ENCODE measurements at regions not wholly inside any gene's neighbourhood (a gene's known extent, or its start where the extent isn't known, plus 50 kb on each side); places are given as distances from the start of the nearest gene placed in this dataset.

DNA sequence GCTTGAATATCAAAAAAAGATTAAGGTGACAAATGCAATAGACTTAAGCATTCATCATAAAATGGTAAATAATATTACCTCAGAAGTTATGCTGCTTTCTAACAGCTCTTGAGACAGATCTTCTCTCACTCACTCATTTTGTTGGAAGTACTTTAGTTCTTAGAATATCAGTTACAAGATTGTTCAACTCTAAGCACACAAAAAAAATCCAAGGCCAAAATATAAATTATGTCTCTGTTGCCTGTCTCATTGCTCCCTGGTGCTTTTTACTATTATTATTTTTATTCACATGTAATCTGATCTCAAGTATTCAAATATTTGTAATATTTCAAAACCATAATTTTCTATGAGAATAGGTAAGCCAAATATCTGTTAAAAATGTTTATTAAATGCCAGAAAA is 259.4 kb upstream of the HSF2 start:
- Histone ChIP-seq H3K4me1 (ENCODE audit: control insufficient read depth in 2 of 2, insufficient read depth in 2 of 2, low read length in 1 of 2) (no peaks in the 10 kb centered on the region), H3K9me3 (ENCODE audit: control insufficient read depth in 2 of 2, insufficient read depth in 1 of 2, low read depth in 1 of 2, low read length in 1 of 2) (no peaks in the 10 kb centered on the region), H3K36me3 (ENCODE audit: control insufficient read depth in 2 of 2, insufficient read depth in 2 of 2, low read length in 1 of 2) (no peaks in the 10 kb centered on the region), H3K27ac (ENCODE audit: low read depth in 2 of 2, low read length in 1 of 2) (no peak overlapping the region), H3K4me3 (ENCODE audit: low read depth in 1 of 2, low read length in 2 of 2) (no peak overlapping the region), H3K27me3 (ENCODE audit: control insufficient read depth in 1 of 2, insufficient read depth in 2 of 2, low read length in 2 of 2) (no peaks in the 10 kb centered on the region)

DNA sequence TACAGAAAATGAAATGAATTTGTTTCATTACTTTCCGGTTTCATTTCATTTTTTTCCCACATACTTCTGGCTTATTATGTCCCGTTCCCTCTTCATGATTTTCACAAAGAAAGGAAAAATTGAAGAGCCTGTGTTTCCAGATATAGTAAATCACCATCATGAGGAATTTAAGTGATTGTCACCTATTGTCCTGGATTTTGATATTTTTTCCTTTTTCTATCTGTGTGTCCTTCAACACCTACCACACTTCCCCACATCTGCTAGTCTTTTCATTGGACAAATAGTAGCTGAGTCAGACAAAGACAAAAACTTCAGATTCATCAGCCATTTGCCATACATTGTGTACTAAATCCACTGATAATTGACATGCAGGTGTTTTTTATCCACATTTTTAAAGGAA is 258.2 kb upstream of the HSF2 start:
- H3K36me3 ChIP-seq (ENCODE audit: control insufficient read depth in 2 of 2, insufficient read depth in 2 of 2, low read length in 1 of 2) = no peaks in the 10 kb centered on the region
- no peaks in the 10 kb centered on the region for H3K9me3 ChIP-seq (ENCODE audit: control insufficient read depth in 2 of 2, insufficient read depth in 1 of 2, low read depth in 1 of 2, low read length in 1 of 2)
- no peak overlapping the region for H3K4me3 ChIP-seq (ENCODE audit: low read depth in 1 of 2, low read length in 2 of 2)
- WGBS, 2 donors = 75 to 89% methylated on average over 2 of the region's 2 CpGs
- H3K27ac ChIP-seq (ENCODE audit: low read depth in 2 of 2, low read length in 1 of 2) = no peak overlapping the region
- H3K27me3 ChIP-seq (ENCODE audit: control insufficient read depth in 1 of 2, insufficient read depth in 2 of 2, low read length in 2 of 2) = no peaks in the 10 kb centered on the region
- H3K4me1 ChIP-seq (ENCODE audit: control insufficient read depth in 2 of 2, insufficient read depth in 2 of 2, low read length in 1 of 2) = no peaks in the 10 kb centered on the region

DNA sequence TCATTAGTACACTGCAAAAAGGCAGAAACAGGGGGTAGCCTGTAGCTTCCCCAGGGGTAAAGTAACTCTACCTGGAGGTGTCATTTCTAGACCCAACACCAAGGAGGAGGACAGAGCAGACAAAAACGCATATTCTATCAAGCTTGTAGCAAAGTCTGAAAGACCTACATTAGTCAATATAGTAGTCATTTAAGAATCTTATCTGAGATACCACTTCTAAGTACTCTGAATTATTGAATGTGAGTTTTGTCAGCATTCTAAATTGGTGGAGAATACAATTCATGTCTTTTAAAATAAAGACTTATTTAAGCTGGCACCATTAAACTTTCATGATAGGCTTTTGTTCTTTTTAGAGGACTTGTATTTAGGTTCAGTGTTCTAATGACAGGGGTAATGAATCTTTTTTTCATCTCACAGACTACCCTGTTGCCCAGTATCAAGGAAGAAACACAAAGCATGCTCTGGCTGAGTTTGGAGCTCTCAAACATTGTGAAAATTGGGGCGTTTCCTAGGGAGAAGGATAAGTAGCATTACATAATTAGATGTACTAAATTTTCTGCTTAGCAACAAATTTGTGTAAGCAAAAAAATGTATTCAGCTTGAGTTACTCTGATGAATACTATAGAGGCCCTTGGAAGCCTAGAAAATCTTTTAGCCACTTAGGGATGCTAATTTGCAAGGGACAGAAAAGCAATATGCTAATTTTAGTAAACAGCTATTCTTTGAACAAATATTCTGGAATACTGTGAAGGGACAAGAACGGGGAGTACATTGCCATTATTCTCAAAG is 255.4 kb upstream of the HSF2 start:
- Histone ChIP-seq H3K27me3 (ENCODE audit: control insufficient read depth in 1 of 2, insufficient read depth in 2 of 2, low read length in 2 of 2) (no peaks in the 10 kb centered on the region), H3K36me3 (ENCODE audit: control insufficient read depth in 2 of 2, insufficient read depth in 2 of 2, low read length in 1 of 2) (no peaks in the 10 kb centered on the region), H3K4me3 (ENCODE audit: low read depth in 1 of 2, low read length in 2 of 2) (no peak overlapping the region), H3K9me3 (ENCODE audit: control insufficient read depth in 2 of 2, insufficient read depth in 1 of 2, low read depth in 1 of 2, low read length in 1 of 2) (no peaks in the 10 kb centered on the region), H3K27ac (ENCODE audit: low read depth in 2 of 2, low read length in 1 of 2) (no peak overlapping the region), H3K4me1 (ENCODE audit: control insufficient read depth in 2 of 2, insufficient read depth in 2 of 2, low read length in 1 of 2) (no peaks in the 10 kb centered on the region)
- WGBS, 2 donors = 65% methylated on average over 3 of the region's 3 CpGs

DNA sequence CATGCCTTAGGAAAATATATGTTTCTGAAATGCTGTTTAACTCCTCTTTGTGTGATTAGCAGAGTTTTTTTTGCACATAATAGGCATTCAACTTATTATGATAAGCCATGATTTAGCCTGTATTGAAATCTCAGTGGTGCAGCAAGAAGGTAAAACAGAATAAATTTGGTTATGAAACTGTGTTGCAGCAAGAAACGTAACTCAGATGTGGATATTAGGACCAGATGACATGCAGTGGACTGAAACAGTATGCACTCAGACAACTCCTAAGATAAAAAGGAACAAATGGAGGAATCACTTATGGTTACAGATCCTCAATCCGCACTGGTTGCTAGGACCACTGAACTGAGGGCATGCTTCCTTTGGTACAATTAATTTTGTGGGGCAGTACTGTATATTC is 254.2 kb upstream of the HSF2 start:
- no peaks in the 10 kb centered on the region for H3K9me3 ChIP-seq (ENCODE audit: control insufficient read depth in 2 of 2, insufficient read depth in 1 of 2, low read depth in 1 of 2, low read length in 1 of 2)
- no peak overlapping the region for H3K4me3 ChIP-seq (ENCODE audit: low read depth in 1 of 2, low read length in 2 of 2)
- H3K27me3 ChIP-seq (ENCODE audit: control insufficient read depth in 1 of 2, insufficient read depth in 2 of 2, low read length in 2 of 2) = no peaks in the 10 kb centered on the region
- H3K36me3 ChIP-seq (ENCODE audit: control insufficient read depth in 2 of 2, insufficient read depth in 2 of 2, low read length in 1 of 2) = no peaks in the 10 kb centered on the region
- H3K4me1 ChIP-seq (ENCODE audit: control insufficient read depth in 2 of 2, insufficient read depth in 2 of 2, low read length in 1 of 2) = no peaks in the 10 kb centered on the region
- 87% methylated on average over 2 of the region's 2 CpGs for WGBS, 2 donors
- no peak overlapping the region for H3K27ac ChIP-seq (ENCODE audit: low read depth in 2 of 2, low read length in 1 of 2)

DNA sequence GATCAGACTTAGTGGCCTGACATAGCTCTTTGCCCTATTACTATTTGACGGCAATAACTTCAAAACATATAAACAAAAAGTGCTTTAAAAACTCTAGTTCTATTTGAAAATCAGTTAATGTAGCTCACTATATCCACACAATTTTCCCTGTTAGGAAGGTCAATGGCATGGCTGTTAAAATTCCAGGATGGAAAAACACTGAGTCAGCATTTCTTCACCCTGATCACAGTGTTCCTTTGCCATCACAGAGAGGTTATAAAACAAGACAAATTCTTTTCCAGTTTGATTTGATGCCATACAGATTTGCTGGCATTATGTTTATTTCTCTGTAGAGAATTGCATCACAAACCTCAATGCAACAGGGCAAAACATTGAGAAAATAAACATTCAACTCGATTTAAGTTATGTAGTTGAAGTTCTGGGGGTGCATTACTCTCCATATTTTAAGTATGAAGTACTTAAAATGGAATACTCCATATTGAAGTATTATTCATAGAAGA is 253.7 kb upstream of the HSF2 start:
- H3K9me3 ChIP-seq (ENCODE audit: control insufficient read depth in 2 of 2, insufficient read depth in 1 of 2, low read depth in 1 of 2, low read length in 1 of 2) = no peaks in the 10 kb centered on the region
- H3K36me3 ChIP-seq (ENCODE audit: control insufficient read depth in 2 of 2, insufficient read depth in 2 of 2, low read length in 1 of 2) = no peaks in the 10 kb centered on the region
- H3K27me3 ChIP-seq (ENCODE audit: control insufficient read depth in 1 of 2, insufficient read depth in 2 of 2, low read length in 2 of 2) = no peaks in the 10 kb centered on the region
- no peak overlapping the region for H3K27ac ChIP-seq (ENCODE audit: low read depth in 2 of 2, low read length in 1 of 2)
- H3K4me3 ChIP-seq (ENCODE audit: low read depth in 1 of 2, low read length in 2 of 2) = no peak overlapping the region
- H3K4me1 ChIP-seq (ENCODE audit: control insufficient read depth in 2 of 2, insufficient read depth in 2 of 2, low read length in 1 of 2) = no peaks in the 10 kb centered on the region
- WGBS, 2 donors = 79 to 91% methylated on average over 2 of the region's 2 CpGs

DNA sequence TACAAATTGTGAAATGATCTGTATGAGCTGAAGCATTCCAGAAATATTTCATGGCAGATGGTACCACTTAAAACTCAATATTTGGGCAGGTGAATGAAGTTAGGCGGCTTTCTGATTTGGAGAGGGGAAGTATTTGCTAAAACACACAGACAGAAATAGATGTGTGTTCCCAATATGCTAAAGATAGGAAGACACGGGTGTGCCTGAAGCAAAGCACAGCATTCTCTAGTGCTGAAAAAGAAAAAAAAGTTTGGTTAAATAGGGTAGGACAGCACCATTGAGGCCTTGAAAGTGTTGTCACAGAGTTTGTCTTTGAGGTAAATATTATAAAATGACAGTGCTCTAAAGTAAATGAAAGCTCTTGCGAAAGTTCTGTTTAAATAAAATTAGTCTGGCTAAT is 252.2 kb upstream of the HSF2 start:
- Histone ChIP-seq H3K4me3 (ENCODE audit: low read depth in 1 of 2, low read length in 2 of 2) (no peak overlapping the region), H3K27ac (ENCODE audit: low read depth in 2 of 2, low read length in 1 of 2) (no peak overlapping the region), H3K9me3 (ENCODE audit: control insufficient read depth in 2 of 2, insufficient read depth in 1 of 2, low read depth in 1 of 2, low read length in 1 of 2) (no peaks in the 10 kb centered on the region), H3K36me3 (ENCODE audit: control insufficient read depth in 2 of 2, insufficient read depth in 2 of 2, low read length in 1 of 2) (no peaks in the 10 kb centered on the region), H3K27me3 (ENCODE audit: control insufficient read depth in 1 of 2, insufficient read depth in 2 of 2, low read length in 2 of 2) (no peaks in the 10 kb centered on the region), H3K4me1 (ENCODE audit: control insufficient read depth in 2 of 2, insufficient read depth in 2 of 2, low read length in 1 of 2) (no peaks in the 10 kb centered on the region)
- WGBS, 2 donors = 85 to 86% methylated on average over 3 of the region's 3 CpGs

DNA sequence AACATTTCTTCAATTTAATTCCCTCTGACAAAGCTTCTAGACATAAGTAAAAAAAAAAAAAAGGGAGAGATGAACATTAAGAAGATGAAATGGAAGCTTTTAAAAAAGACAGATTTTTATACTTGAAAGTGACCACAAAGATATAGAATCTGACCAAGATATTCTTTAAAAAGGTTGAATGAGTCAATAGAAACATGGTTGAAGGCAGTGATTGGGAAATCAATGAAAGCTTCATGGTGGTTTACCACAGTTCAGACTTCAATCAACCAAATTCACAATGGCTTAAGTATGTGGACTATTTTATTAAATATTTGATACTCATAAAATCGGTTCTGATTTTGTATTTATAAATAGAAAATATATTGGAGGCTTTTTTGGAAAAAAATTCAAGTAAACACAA is 248.4 kb upstream of the HSF2 start:
- Histone ChIP-seq H3K36me3 (ENCODE audit: control insufficient read depth in 2 of 2, insufficient read depth in 2 of 2, low read length in 1 of 2) (no peaks in the 10 kb centered on the region), H3K4me1 (ENCODE audit: control insufficient read depth in 2 of 2, insufficient read depth in 2 of 2, low read length in 1 of 2) (no peaks in the 10 kb centered on the region), H3K9me3 (ENCODE audit: control insufficient read depth in 2 of 2, insufficient read depth in 1 of 2, low read depth in 1 of 2, low read length in 1 of 2) (no peaks in the 10 kb centered on the region), H3K27ac (ENCODE audit: low read depth in 2 of 2, low read length in 1 of 2) (no peak overlapping the region), H3K27me3 (ENCODE audit: control insufficient read depth in 1 of 2, insufficient read depth in 2 of 2, low read length in 2 of 2) (no peaks in the 10 kb centered on the region), H3K4me3 (ENCODE audit: low read depth in 1 of 2, low read length in 2 of 2) (no peak overlapping the region)
- 62 to 63% methylated on average over 1 of the region's 1 CpG for WGBS, 2 donors

DNA sequence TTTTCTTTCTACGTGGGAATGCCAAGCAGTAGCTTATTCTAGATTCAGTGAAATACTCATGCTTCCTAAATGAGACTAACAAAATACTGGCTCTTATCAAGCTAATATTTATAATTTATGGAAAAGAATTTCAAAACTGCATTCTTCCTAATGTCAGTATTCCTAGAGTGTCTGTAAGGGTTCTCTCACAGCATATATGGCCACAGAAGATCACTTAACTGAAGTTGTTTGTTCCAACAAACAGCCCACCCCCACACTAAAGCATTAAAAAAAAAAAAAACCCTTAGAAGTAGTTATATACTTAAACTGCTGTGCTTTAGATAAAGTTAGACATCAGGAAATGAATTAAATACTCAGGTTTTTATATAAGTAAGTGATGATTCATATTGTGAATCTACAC is 247.7 kb upstream of the HSF2 start:
- Histone ChIP-seq H3K4me1 (ENCODE audit: control insufficient read depth in 2 of 2, insufficient read depth in 2 of 2, low read length in 1 of 2) (no peaks in the 10 kb centered on the region), H3K9me3 (ENCODE audit: control insufficient read depth in 2 of 2, insufficient read depth in 1 of 2, low read depth in 1 of 2, low read length in 1 of 2) (no peaks in the 10 kb centered on the region), H3K27ac (ENCODE audit: low read depth in 2 of 2, low read length in 1 of 2) (no peak overlapping the region), H3K4me3 (ENCODE audit: low read depth in 1 of 2, low read length in 2 of 2) (no peak overlapping the region), H3K27me3 (ENCODE audit: control insufficient read depth in 1 of 2, insufficient read depth in 2 of 2, low read length in 2 of 2) (no peaks in the 10 kb centered on the region), H3K36me3 (ENCODE audit: control insufficient read depth in 2 of 2, insufficient read depth in 2 of 2, low read length in 1 of 2) (no peaks in the 10 kb centered on the region)
- WGBS, 2 donors = 68 to 78% methylated on average over 1 of the region's 1 CpG

DNA sequence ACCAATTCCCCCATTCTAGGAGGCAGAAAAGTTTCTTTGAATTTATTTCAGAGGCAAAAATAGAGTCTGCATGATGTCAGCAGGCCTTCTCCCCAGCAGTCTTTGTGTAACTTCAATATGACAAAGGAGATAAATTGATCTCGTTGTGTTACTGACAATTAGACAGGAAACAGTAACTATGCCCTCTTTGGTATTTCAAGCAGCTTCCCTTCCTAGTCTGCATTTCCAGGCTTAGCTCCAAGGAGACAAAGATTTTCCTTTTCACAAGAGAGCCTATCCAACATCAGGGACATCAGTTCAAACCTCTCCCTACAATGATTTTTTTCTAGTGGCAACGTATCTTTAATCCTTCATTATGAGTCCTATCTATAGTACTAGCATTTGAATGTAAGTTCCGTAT is 245.9 kb upstream of the HSF2 start:
- Histone ChIP-seq H3K4me1 (ENCODE audit: control insufficient read depth in 2 of 2, insufficient read depth in 2 of 2, low read length in 1 of 2) (no peaks in the 10 kb centered on the region), H3K4me3 (ENCODE audit: low read depth in 1 of 2, low read length in 2 of 2) (no peak overlapping the region), H3K27ac (ENCODE audit: low read depth in 2 of 2, low read length in 1 of 2) (no peak overlapping the region), H3K36me3 (ENCODE audit: control insufficient read depth in 2 of 2, insufficient read depth in 2 of 2, low read length in 1 of 2) (no peaks in the 10 kb centered on the region), H3K27me3 (ENCODE audit: control insufficient read depth in 1 of 2, insufficient read depth in 2 of 2, low read length in 2 of 2) (no peaks in the 10 kb centered on the region), H3K9me3 (ENCODE audit: control insufficient read depth in 2 of 2, insufficient read depth in 1 of 2, low read depth in 1 of 2, low read length in 1 of 2) (no peaks in the 10 kb centered on the region)
- WGBS, 2 donors = 54 to 55% methylated on average over 3 of the region's 3 CpGs

DNA sequence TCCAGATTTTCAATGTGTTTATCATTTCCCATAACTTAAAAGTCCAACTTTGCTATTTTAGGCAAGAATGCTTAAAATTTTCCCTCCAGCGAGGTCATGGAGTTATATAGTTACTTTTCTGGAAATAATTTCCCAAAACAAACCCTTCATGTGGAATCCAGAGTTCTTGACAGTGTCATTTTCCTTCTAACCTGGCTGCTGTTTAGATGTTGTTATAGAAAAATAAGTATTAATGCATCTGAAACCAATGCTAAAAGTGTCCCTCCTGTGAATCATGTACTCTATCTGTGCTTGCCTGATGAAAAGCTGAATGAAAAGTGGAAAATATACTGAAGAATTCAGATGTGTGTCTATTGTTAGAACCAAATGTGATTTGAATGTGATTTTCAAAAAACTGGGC is 245.3 kb upstream of the HSF2 start:
- H3K9me3 ChIP-seq (ENCODE audit: control insufficient read depth in 2 of 2, insufficient read depth in 1 of 2, low read depth in 1 of 2, low read length in 1 of 2) = no peaks in the 10 kb centered on the region
- no peaks in the 10 kb centered on the region for H3K4me1 ChIP-seq (ENCODE audit: control insufficient read depth in 2 of 2, insufficient read depth in 2 of 2, low read length in 1 of 2)
- H3K27ac ChIP-seq (ENCODE audit: low read depth in 2 of 2, low read length in 1 of 2) = no peak overlapping the region
- no peaks in the 10 kb centered on the region for H3K27me3 ChIP-seq (ENCODE audit: control insufficient read depth in 1 of 2, insufficient read depth in 2 of 2, low read length in 2 of 2)
- WGBS, 2 donors = 47 to 72% methylated on average over 1 of the region's 1 CpG
- H3K4me3 ChIP-seq (ENCODE audit: low read depth in 1 of 2, low read length in 2 of 2) = no peak overlapping the region
- H3K36me3 ChIP-seq (ENCODE audit: control insufficient read depth in 2 of 2, insufficient read depth in 2 of 2, low read length in 1 of 2) = no peaks in the 10 kb centered on the region

Data from esophagus (tissue), 2 donors.